NCI-H510A (cell line): ENCODE measurements at regions not wholly inside any gene's neighbourhood (a gene's known extent, or its start where the extent isn't known, plus 50 kb on each side); places are given as distances from the start of the nearest gene placed in this dataset.
"Not testable (repeated sequence)": the region's sequence is repeated elsewhere in the genome, so short reads cannot be mapped to it uniquely, and the experiment has no call there.

Experiments
- DNase-seq: peaks from one replicate; lab custom pipeline; 2025; lab: John Stamatoyannopoulos, UW

GRCh38 chr4:71209161-71209560, 129.7 kb upstream of the SLC4A4 start:
- DNase-seq: no peak

- DNase-seq: no peak
Measured at GRCh38 chr4:71210823-71211222, 128.0 kb upstream of the SLC4A4 start.

GRCh38 chr4:71211748-71212147, 127.1 kb upstream of the SLC4A4 start:
- DNase-seq: no peak

- no peak for DNase-seq
Measured at GRCh38 chr4:71212216-71212615, 126.6 kb upstream of the SLC4A4 start.

GRCh38 chr4:71214578-71214977, 124.2 kb upstream of the SLC4A4 start:
- no peak for DNase-seq

GRCh38 chr4:71216316-71216959, 122.4 kb upstream of the SLC4A4 start:
- no peak for DNase-seq

GRCh38 chr4:71217688-71218087, 121.1 kb upstream of the SLC4A4 start:
- DNase-seq: no peak

GRCh38 chr4:71220848-71221247, 118.0 kb upstream of the SLC4A4 start:
- not testable (repeated sequence) for DNase-seq

- DNase-seq: no peak
Measured at GRCh38 chr4:71221510-71222466, 117.0 kb upstream of the SLC4A4 start.

GRCh38 chr4:71222661-71223060, 116.2 kb upstream of the SLC4A4 start:
- no peak for DNase-seq

- DNase-seq: no peak
Measured at GRCh38 chr4:71229477-71230270, 109.1 kb upstream of the SLC4A4 start.

- DNase-seq: no peak
Measured at GRCh38 chr4:71230271-71231128, 108.3 kb upstream of the SLC4A4 start.

GRCh38 chr4:71231129-71232055, 107.4 kb upstream of the SLC4A4 start:
- DNase-seq: no peak

GRCh38 chr4:71232056-71232430, 106.8 kb upstream of the SLC4A4 start:
- DNase-seq: no peak

GRCh38 chr4:71232846-71233245, 106.0 kb upstream of the SLC4A4 start:
- DNase-seq: no peak

GRCh38 chr4:71235311-71236201, 103.3 kb upstream of the SLC4A4 start:
- no peak for DNase-seq

GRCh38 chr4:71236226-71236625, 102.6 kb upstream of the SLC4A4 start:
- DNase-seq: no peak

- no peak for DNase-seq
Measured at GRCh38 chr4:71237641-71238040, 101.2 kb upstream of the SLC4A4 start.

- DNase-seq: no peak
Measured at GRCh38 chr4:71239365-71239764, 99.5 kb upstream of the SLC4A4 start.
